Activated CD8-positive, alpha-beta memory T cell treated with anti-CD3 and anti-CD28 coated beads for 1 hour (primary cell): ENCODE measurements at regions not wholly inside any gene's neighbourhood (a gene's known extent, or its start where the extent isn't known, plus 50 kb on each side); places are given as distances from the start of the nearest gene placed in this dataset.

Experiments used
- DNase-seq, 2 donors: peaks; one replicate each; pipeline ENCODE4 v3.0.0-alpha.2; 2020; ENCODE audit warnings: low read depth in 1 of 2; ENCODE audit errors: extremely low read depth in 1 of 2

- DNase-seq, result no peak
Observed at GRCh38 chr9:20135119-20135697, 346.4 kb upstream of the SLC24A2 start.

GRCh38 chr9:20125727-20126126, 336.9 kb upstream of the SLC24A2 start:
- DNase-seq, result no peak

- no peak for DNase-seq
Observed at GRCh38 chr9:20119566-20119965, 330.7 kb upstream of the SLC24A2 start.

- no peak for DNase-seq
Observed at GRCh38 chr9:20117986-20118385, 329.1 kb upstream of the SLC24A2 start.

GRCh38 chr9:20117482-20117881, 328.6 kb upstream of the SLC24A2 start:
- DNase-seq, result no peak

- DNase-seq, result no peak
Observed at GRCh38 chr9:20114974-20115373, 326.1 kb upstream of the SLC24A2 start.

- DNase-seq, result no peak
Observed at GRCh38 chr9:20112205-20112783, 323.5 kb upstream of the SLC24A2 start.

GRCh38 chr9:20111173-20111843, 322.5 kb upstream of the SLC24A2 start:
- DNase-seq, result no peak

GRCh38 chr9:20095430-20096092, 306.7 kb upstream of the SLC24A2 start:
- no peak for DNase-seq

- DNase-seq, result no peak
Observed at GRCh38 chr9:20092561-20092960, 303.7 kb upstream of the SLC24A2 start.

GRCh38 chr9:20087481-20087880, 298.6 kb upstream of the SLC24A2 start:
- DNase-seq, result no peak

- DNase-seq, result no peak
Observed at GRCh38 chr9:20085842-20086241, 297.0 kb upstream of the SLC24A2 start.

GRCh38 chr9:20084125-20084524, 295.3 kb upstream of the SLC24A2 start:
- DNase-seq, result no peak

- no peak for DNase-seq
Observed at GRCh38 chr9:20083390-20083789, 294.6 kb upstream of the SLC24A2 start.

GRCh38 chr9:20082831-20083230, 294.0 kb upstream of the SLC24A2 start:
- no peak for DNase-seq

- DNase-seq, result no peak
Observed at GRCh38 chr9:20082406-20082805, 293.6 kb upstream of the SLC24A2 start.

- no peak for DNase-seq
Observed at GRCh38 chr9:20078246-20078645, 289.4 kb upstream of the SLC24A2 start.

GRCh38 chr9:20074291-20074690, 285.5 kb upstream of the SLC24A2 start:
- no peak for DNase-seq

GRCh38 chr9:20070336-20070735, 281.5 kb upstream of the SLC24A2 start:
- DNase-seq, result no peak

- DNase-seq, result no peak
Observed at GRCh38 chr9:20065796-20066700, 277.2 kb upstream of the SLC24A2 start.

- DNase-seq, result no peak
Observed at GRCh38 chr9:20065046-20065445, 276.2 kb upstream of the SLC24A2 start.
